Osteocyte (in vitro differentiated cells): ENCODE measurements at regions not wholly inside any gene's neighbourhood (a gene's known extent, or its start where the extent isn't known, plus 50 kb on each side); places are given as distances from the start of the nearest gene placed in this dataset.
A peak's percentile ranks its signal among the peaks of the same experiment; 100 is the strongest.

Source experiments
- DNase-seq: peaks from one replicate; pipeline ENCODE4 v3.0.0; 2021; ENCODE audit warnings: mixed read lengths; ENCODE audit not compliant: unreplicated experiment; ENCODE audit errors: extremely low spot score
- H3K27ac Mint-ChIP-seq: one replicate; pipeline ENCODE4 v1.8.0; 2021; ENCODE audit warnings: mild to moderate bottlenecking, mixed read lengths; ENCODE audit not compliant: unreplicated experiment
- H3K27me3 Mint-ChIP-seq: one replicate; pipeline ENCODE4 v1.8.0; 2021; ENCODE audit warnings: mixed read lengths; ENCODE audit not compliant: unreplicated experiment
- H3K36me3 Mint-ChIP-seq: one replicate; pipeline ENCODE4 v1.8.0; 2021; ENCODE audit warnings: mixed read lengths; ENCODE audit not compliant: unreplicated experiment
- H3K4me1 Mint-ChIP-seq: one replicate; pipeline ENCODE4 v1.8.0; 2021; ENCODE audit warnings: mixed read lengths; ENCODE audit not compliant: unreplicated experiment
- H3K4me3 Mint-ChIP-seq: one replicate; pipeline ENCODE4 v1.8.0; 2021; ENCODE audit warnings: mild to moderate bottlenecking, moderate library complexity, mixed read lengths; ENCODE audit not compliant: unreplicated experiment
- H3K9me3 Mint-ChIP-seq: one replicate; pipeline ENCODE4 v1.8.0; 2021; ENCODE audit warnings: mixed read lengths; ENCODE audit not compliant: unreplicated experiment
- CTCF ChIP-seq: fragments of 200-600 bp; sonication (generic); IDR thresholded peaks from 2 replicates; pipeline ENCODE4 v1.5.0; 2021; ENCODE audit warnings: antibody characterized with exemption, mild to moderate bottlenecking, moderate library complexity

DNA sequence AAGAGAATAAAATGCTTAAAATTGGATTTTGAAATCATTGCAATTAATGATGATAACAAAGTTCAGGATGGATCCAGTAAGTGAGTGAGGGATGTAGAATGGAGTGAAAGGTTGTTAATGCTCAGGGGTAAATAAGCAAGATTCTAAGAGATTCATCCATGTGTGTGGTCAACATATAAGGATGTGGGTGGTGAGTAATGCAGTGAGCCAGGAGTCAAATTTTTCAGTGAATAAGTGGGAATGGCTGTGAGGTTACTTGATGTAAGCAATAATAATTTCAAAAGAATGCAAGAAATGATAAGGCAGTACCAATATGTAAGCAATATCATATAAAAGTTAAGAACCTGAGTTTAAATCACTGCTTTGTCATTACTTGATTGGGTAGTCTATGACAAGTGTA, 207.5 kb upstream of the ADGRB3 start:
- Mint-ChIP-seq H3K27ac (no peak overlapping the region), H3K36me3 (no peaks in the 10 kb centered on the region), H3K4me1 (no peaks in the 10 kb centered on the region), H3K9me3 (no peaks in the 10 kb centered on the region), H3K4me3 (no peak overlapping the region), H3K27me3 (peaks cover 26% of the 10 kb centered on the region)
- DNase-seq = no peak
- no peak for TF ChIP-seq CTCF

DNA sequence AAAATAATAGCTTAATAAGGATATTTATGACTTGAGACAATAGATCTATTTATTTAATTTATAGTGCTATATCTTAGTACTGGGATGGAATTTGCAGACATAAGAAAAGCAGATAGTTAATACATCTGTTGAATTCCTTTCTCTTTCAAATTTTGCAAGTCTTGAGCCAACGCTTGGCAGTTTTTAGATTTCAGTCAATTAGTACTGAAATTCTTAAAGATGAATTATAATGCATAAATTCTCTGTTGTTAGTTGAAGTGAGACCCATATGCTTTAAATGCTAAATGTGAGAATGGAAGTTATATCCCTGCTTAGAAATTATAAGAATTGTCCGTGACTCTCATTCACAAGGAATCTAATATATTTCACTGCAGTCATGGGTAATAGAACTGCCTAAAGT, 225.1 kb upstream of the ADGRB3 start:
- TF ChIP-seq CTCF = no peak
- no peak overlapping the region for H3K4me3 Mint-ChIP-seq

DNA sequence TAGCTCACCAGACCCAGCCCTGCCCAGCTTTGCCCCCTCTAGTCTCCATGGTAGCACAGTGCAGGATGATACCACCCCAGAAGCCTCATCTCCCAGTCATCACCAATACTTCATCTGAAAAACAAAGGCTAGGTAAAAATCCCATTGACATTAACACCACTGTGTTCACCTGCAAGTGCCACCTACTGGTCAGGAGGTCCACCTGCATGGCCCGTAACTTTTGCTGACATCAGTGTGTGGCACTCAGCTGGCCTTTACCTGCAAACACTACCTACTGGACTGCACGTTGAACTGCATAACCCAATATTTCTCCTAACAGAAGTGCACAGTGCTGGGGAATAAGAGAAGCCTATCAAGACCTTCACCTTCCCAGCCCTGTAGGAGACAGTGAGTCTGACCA, 234.7 kb upstream of the ADGRB3 start:
- H3K9me3 Mint-ChIP-seq = peaks cover 20% of the 10 kb centered on the region
- peaks cover 2% of the 10 kb centered on the region for H3K27me3 Mint-ChIP-seq
- TF ChIP-seq CTCF = peak; percentile 7
- no peaks in the 10 kb centered on the region for H3K36me3 Mint-ChIP-seq
- H3K27ac Mint-ChIP-seq = no peak overlapping the region
- H3K4me3 Mint-ChIP-seq = no peak overlapping the region
- no peak for DNase-seq
- no peaks in the 10 kb centered on the region for H3K4me1 Mint-ChIP-seq

More for the DNA sequence above, 225.1 kb upstream of the ADGRB3 start:
- no peaks in the 10 kb centered on the region for H3K36me3 Mint-ChIP-seq
- no peaks in the 10 kb centered on the region for H3K9me3 Mint-ChIP-seq
- peaks cover 38% of the 10 kb centered on the region for H3K27me3 Mint-ChIP-seq
- no peak for DNase-seq
- no peaks in the 10 kb centered on the region for H3K4me1 Mint-ChIP-seq
- no peak overlapping the region for H3K27ac Mint-ChIP-seq

- H3K27ac Mint-ChIP-seq = no peak overlapping the region
- TF ChIP-seq CTCF = no peak
- H3K27me3 Mint-ChIP-seq = peaks cover 5% of the 10 kb centered on the region
Observed at GRCh38 chr6:68391953-68392352, 243.1 kb upstream of the ADGRB3 start.

GRCh38 chr6:68372991-68373390, 262.1 kb upstream of the ADGRB3 start:
- no peak overlapping the region for H3K27ac Mint-ChIP-seq
- no peaks in the 10 kb centered on the region for H3K4me1 Mint-ChIP-seq
- no peak for DNase-seq
- H3K4me3 Mint-ChIP-seq = no peak overlapping the region
- H3K36me3 Mint-ChIP-seq = no peaks in the 10 kb centered on the region
- no peaks in the 10 kb centered on the region for H3K9me3 Mint-ChIP-seq
- TF ChIP-seq CTCF = no peak
- peaks cover 29% of the 10 kb centered on the region for H3K27me3 Mint-ChIP-seq

More at GRCh38 chr6:68391953-68392352, 243.1 kb upstream of the ADGRB3 start:
- peaks cover 3% of the 10 kb centered on the region for H3K4me1 Mint-ChIP-seq
- H3K9me3 Mint-ChIP-seq = peaks cover 16% of the 10 kb centered on the region
- DNase-seq = no peak
- no peaks in the 10 kb centered on the region for H3K36me3 Mint-ChIP-seq
- H3K4me3 Mint-ChIP-seq = no peak overlapping the region
